ELF-1 (cell line): ENCODE measurements at regions not wholly inside any gene's neighbourhood (a gene's known extent, or its start where the extent isn't known, plus 50 kb on each side); places are given as distances from the start of the nearest gene placed in this dataset.
"Not testable (repeated sequence)": the region's sequence is repeated elsewhere in the genome, so short reads cannot be mapped to it uniquely, and the experiment has no call there.

ENCODE experiments used
- DNase-seq: peaks from one replicate; pipeline ENCODE4 v3.0.0-alpha.2; 2016; ENCODE audit warnings: low read depth, low spot score

- DNase-seq: not testable (repeated sequence)
Measured at GRCh38 chr2:87571889-87572465, 175.9 kb upstream of the PLGLB2 start.

GRCh38 chr2:87572906-87573305 is 175.0 kb upstream of the PLGLB2 start:
- DNase-seq: not testable (repeated sequence)

- DNase-seq: not testable (repeated sequence)
Measured at GRCh38 chr2:87573386-87574192, 174.3 kb upstream of the PLGLB2 start.

GRCh38 chr2:87574193-87575119 is 173.4 kb upstream of the PLGLB2 start:
- not testable (repeated sequence) for DNase-seq

GRCh38 chr2:87575138-87575537 is 172.7 kb upstream of the PLGLB2 start:
- not testable (repeated sequence) for DNase-seq

- not testable (repeated sequence) for DNase-seq
Measured at GRCh38 chr2:87577358-87577757, 170.5 kb upstream of the PLGLB2 start.

GRCh38 chr2:87582152-87582551 is 165.7 kb upstream of the PLGLB2 start:
- not testable (repeated sequence) for DNase-seq

GRCh38 chr2:87582579-87582978 is 165.3 kb upstream of the PLGLB2 start:
- not testable (repeated sequence) for DNase-seq

GRCh38 chr2:87583370-87583769 is 164.5 kb upstream of the PLGLB2 start:
- DNase-seq: not testable (repeated sequence)

GRCh38 chr2:87583803-87584202 is 164.1 kb upstream of the PLGLB2 start:
- DNase-seq: peak; percentile 4

GRCh38 chr2:87584268-87584906 is 163.5 kb upstream of the PLGLB2 start:
- DNase-seq: peak; percentile 74

- DNase-seq: not testable (repeated sequence)
Measured at GRCh38 chr2:87587934-87588333, 160.0 kb upstream of the PLGLB2 start.

- not testable (repeated sequence) for DNase-seq
Measured at GRCh38 chr2:87592974-87593373, 154.9 kb upstream of the PLGLB2 start.

- DNase-seq: not testable (repeated sequence)
Measured at GRCh38 chr2:87593784-87594610, 153.9 kb upstream of the PLGLB2 start.

GRCh38 chr2:87594611-87594992 is 153.3 kb upstream of the PLGLB2 start:
- DNase-seq: not testable (repeated sequence)

GRCh38 chr2:87595017-87595416 is 152.9 kb upstream of the PLGLB2 start:
- DNase-seq: not testable (repeated sequence)

GRCh38 chr2:87600961-87601360 is 146.9 kb upstream of the PLGLB2 start:
- DNase-seq: not testable (repeated sequence)

GRCh38 chr2:87602118-87602517 is 145.8 kb upstream of the PLGLB2 start:
- not testable (repeated sequence) for DNase-seq

- not testable (repeated sequence) for DNase-seq
Measured at GRCh38 chr2:87602728-87603127, 145.2 kb upstream of the PLGLB2 start.
